ENCODE measurements at regions not wholly inside any gene's neighbourhood (a gene's known extent, or its start where the extent isn't known, plus 50 kb on each side); places are given as distances from the start of the nearest gene placed in this dataset.
"Not testable (repeated sequence)": the region's sequence is repeated elsewhere in the genome, so short reads cannot be mapped to it uniquely, and the experiment has no call there.

DNA sequence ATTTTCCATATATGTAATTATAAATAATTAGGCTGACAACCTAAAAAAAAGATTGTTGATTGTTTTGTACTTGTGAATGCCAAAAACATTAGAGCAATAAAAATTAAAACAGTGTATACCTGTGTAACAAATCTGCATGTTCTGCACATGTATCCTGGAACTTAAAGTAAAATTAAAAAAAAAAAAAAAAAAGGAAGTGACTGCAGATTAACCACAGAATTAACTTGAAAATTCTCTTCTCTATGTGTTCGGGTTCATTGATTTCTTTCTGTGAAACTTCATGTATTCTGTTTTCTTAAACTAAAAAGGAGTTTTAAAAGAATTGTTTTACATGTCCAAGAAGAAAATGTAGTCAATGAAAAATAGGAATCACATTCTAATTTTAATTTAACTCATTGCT, 95.7 kb downstream of the FASLG start:
- no peak for DNase-seq (ENCODE audit: low read depth)

DNA sequence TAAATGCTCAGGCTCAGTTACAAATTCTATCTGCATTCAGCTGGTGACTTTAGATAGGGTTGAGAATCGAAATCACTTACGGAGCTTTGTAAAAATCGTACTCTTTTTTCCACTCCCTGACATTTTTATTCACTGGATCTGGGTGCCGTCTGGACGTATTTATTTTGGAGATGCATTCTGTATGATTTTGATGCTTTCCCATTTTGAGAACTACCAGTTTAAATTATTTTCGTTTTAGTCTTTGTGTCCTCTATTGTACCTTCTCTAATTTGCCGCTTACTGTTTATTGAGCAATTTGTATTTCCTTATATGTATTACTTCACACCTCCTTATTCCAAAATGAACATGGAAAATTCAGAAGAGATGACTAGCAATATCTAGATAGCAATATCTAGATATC, 96.2 kb downstream of the FASLG start:
- DNase-seq (ENCODE audit: low read depth): no peak

DNA sequence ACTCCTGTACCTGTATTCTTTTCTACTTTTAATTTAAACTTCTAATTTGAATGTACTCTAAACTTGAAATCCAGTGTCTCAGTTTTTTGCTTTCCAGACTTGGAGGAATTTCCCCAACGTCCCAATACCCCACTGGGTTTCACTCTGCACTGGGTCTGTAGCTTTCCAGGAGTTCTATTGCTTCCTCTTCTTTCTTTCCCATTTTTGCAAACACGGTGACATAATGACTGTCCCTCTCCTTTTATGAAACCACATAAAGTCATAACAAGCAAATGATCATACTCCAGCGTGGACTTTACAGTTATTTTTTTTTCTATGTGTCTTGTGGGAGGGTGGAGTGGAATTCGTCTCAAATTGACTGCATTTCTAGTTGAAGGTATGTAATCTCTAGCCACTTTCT, 97.1 kb downstream of the FASLG start:
- DNase-seq (ENCODE audit: low read depth): no peak

DNA sequence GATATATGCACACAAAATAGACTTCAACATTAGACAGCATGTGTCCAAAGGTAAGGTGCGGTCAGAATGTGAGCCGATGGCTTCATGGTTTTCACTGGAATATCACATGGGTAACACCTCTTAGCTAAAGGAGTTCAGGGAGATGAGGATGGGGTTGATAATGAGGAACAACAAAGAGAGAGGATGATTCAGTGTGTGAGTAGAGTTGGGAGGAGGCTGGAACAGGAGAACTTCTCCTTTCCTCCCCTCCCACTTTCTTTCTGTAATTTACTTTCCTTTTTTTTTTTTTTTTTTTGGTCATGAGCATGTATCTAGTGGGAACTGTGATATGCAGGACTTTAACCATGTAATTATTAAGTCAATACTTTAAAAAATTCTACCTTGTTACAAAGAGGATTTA, 99.4 kb downstream of the FASLG start:
- DNase-seq (ENCODE audit: low read depth): no peak

DNA sequence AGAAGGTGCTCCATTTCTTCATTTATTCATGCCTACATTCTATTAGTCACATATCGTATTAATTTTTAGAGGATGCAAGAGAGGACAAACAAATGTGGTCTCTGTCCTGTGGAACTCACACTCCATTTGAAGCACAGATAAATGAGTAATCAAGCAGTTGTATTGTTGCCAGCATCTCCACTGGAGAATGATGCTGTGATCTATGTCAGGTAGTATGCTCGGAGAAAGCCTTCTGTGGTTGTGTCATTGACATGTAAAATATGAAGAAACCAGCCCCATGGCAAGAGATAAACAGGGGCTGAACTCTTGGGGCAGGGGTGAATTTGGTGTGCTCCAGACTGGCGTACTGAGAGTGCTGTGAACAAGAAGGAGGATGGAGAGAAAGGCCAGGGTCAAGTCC, 101.2 kb downstream of the FASLG start:
- no peak for DNase-seq (ENCODE audit: low read depth)

DNA sequence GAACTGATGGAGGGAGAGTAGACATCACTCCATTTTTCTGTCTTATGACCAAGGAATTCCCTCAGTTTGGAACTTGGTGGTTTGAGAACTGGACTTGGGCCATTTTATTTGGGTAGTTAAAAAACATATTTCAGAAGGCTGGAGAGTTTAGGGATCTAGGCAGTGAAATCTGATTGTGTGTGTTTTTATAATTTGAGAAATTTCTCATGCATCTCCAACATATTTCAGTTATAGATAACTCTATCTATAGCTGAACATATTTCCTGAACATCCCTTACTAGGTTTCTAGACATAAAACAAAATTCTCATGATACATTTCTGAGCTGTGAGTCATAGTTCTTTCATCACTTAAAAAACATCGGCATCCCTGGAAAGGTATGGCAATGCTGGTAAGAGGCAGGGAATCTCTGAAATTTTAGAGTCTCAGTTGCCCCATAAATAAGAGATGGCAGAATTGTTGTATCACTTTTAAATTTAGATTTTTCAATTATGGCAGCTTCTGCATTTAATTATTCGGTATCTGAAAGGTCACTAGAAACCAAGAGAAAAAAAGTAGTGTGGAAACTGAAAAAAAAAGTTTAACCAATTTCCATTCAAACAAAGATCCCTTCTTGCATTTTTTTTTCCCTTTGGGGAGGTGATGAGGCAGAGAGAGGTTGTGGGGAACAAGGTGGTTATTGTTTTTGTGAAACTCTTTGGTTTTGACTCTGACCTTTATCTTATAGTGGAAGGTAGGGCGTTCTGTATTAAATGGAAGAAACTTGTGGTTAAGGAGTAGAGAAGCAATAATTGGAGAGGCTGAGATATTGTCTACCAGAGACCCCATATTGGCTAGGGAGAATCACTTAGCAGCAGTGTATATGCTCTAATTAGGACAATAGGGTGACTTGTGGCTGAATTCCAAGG, 102.9 kb downstream of the FASLG start:
- DNase-seq (ENCODE audit: low read depth): no peak

DNA sequence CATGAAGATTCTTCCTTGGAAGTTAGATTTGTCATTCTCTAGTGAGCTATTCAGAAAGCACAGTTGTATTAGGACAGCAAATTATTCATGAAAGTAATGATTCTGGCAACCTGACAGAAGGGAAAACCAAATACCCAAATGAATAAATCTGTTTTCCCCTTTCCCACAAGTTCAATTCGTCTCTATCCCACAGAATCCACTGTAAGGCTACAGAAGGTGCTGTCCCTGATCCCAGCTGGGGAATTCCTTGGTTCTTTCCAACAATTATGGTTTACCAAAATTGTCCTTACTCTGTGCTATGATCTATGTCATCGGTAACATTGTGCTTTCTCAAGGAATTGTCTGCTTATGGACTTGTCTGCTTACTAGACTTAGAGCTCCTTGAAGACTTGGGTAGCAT, 104.2 kb downstream of the FASLG start:
- no peak for DNase-seq (ENCODE audit: low read depth)

DNA sequence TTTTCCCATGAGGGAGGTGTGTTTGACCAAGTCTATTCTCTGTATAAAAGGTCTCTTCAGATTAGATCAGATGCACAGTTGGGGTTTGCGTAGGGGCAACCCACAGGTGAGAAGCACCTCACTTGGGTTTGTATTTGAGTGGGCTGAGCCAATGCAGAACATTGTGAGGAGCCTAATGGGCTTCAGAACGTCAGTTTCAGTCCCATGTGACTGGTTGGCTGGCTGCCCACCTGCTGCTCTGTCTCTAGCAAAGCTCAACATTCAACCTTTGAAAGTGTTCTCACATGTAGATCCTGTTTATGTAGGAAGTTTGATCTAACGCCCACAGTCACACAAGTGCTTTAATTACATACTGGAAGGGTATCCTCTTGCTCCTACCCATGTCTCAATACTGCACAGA, 105.5 kb downstream of the FASLG start:
- DNase-seq (ENCODE audit: low read depth): no peak

DNA sequence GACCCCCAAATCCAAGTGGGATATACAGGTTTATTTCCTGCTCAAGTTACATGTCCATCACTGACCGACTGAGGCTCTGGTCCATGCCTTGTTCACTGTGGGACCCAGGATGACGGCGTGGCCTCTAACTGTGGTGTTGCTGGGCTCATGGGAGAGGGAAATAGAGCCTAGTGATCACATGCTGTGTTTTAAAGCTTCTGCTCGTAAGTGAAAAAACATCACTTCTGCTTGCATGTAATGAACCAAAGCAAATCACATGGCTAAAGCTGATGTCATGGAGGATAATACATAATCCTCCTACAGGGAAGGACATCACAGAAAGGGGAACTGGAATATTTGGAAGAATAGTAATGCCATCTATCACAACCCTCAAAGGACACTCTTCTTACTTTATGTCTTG, 107.6 kb downstream of the FASLG start:
- no peak for DNase-seq (ENCODE audit: low read depth)

DNA sequence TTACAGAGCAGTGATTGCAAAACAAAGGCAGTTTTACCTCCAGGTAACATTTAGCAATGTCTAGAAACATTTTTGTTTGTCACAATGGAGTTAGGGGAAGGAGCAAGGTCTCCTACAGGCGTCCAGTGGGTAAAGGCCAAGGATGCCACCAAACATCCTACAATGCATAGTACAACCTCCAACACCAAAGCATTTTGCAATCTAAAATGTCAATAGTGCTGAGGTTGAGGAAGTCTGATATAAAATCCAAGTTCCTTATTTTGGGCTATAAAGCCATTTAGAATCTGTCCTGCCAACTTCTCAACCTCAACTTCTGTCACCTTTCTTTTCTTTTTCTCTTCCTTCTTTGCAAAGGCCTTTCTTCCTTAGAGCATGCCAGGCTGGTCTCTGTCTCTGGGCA, 111.2 kb downstream of the FASLG start:
- DNase-seq (ENCODE audit: low read depth): no peak

DNA sequence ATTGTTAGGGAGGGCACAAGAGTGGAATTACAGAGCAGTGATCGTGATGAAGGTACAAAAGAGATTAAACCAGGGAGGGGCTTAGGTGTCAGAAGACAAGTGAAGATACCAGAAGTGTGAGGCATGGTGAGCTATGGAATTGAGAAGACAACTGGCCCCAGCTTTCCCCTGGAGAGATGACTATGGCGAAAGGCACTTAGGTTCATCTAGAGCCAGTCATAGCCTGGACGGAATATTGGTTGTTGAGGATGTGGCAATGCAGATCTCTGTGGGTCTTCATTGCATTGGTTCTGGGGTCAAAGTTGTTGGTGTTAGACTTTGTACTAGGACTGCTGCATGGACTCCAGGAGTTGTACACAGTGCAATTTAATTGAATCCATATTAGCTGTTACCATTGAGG, 115.7 kb downstream of the FASLG start:
- no peak for DNase-seq (ENCODE audit: low read depth)

DNA sequence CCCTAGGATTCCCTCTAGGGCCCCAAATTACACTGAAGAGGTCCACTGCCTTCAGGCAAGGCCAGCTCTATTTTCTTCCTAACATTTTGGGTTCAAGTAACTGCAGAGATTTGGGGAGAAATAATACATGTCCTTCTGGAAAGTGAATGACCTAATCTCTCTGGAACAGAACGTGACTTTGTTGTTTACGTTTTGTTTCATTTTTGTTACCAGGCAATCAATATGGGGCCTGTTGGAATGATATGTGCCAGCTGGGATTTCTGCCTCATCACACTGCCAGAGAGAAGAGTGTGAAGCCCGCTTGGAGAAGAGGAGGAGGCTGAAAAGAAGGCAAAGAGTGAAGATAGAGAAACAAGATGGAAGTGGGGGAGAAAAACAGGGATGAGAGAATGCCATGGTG, 116.7 kb downstream of the FASLG start:
- no peak for DNase-seq (ENCODE audit: low read depth)

DNA sequence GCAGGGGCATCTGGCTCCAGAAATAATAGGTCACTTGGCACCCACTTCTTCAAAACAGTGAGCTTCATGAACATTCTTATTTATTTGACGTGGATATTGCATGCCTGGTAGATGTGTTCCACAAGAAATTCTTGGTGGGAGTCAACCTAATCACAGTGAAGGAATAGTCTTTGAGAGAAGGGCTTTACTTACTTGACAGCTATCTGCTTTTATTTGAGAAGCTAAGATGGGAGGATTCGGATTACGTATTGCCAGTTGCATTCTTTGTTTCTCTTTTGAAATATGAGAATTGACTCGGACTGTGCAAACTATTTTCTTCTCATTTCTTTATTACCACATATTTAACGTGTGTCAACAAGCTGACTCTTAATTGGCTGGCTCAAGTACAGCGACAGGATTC, 117.2 kb downstream of the FASLG start:
- DNase-seq (ENCODE audit: low read depth): no peak

DNA sequence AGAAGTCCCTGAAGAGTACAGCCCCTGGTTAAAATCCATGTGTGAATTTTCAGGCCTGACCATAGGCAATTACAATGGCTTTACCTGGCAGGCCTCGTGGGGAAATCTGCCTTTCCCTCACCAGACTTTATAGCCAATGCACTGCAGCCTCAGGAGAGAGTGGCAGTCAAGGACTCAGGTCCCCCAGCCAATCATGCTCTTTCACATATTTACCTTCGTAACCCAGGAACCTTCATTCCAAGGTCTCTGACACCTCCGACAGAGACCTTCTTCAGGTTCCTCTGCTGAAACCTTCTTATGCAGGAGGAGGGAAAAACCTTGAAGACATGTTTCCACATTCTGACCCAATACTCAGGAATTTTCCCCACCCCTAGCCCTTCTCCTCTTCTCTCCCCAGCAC, 118.9 kb downstream of the FASLG start:
- no peak for DNase-seq (ENCODE audit: low read depth)

DNA sequence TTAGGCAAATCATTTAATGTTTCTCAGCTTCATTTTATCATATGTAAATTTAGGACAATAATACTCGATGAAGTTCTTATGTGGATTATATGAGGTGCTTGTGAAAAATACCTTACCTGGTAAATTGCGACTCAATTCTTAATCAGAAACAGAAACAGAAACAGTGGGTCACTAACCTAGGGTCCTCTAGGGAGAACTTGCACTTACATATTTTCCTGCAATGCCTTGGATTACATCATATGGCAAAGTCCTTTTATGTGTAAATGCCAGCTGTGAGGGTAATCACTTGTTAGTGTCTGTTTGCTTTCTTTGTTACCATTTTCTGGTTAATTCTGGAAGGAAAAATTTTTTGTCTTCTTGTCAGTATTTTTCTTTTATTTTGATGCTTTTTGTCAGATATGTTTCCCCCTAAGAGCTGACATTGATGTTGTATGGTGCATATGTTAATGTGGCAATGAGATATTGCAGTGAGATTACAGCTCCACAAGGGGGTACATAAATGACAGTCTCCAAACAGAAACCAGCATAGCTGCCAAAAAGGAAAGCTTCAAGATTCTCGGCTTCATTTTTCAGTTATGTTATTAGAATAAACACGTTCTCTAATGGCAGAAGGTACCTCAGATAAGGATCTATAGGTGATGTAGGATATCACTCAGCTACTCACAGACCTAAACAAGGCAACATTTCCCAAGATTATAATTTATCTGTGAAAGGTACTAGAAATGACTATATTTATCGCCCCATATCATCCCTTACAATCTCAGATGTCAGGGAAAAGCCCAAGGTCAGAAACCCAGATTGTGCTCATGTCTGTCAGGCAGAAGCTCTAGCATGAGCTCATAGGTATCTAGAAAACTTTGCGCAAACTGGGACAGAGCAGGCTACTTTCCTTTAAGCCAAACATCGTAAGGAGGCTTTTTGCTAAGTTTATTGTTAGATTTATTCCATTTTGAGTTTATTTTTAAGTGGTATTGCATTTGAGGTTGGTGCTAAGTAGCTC, 119.9 kb downstream of the FASLG start:
- no peak for DNase-seq (ENCODE audit: low read depth)

DNA sequence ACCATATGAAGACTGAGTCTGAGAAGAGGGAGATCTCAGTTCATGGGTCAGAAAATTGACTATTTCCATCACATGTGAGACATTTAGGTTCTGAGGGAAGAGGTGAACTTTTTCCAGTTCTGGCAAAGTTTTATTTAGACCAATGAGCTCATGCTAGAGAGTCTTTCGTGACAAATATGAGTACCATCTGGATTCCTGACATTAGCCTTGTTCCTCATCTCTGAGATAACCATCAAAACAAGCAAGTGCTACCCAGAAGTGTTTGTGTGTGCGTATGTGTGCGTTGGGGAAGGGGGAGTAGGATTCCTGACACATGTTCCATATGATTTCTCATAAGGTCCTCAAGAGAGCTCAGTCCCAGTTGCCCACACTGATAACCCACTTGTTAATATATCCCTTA, 120.6 kb downstream of the FASLG start:
- no peak for DNase-seq (ENCODE audit: low read depth)

DNA sequence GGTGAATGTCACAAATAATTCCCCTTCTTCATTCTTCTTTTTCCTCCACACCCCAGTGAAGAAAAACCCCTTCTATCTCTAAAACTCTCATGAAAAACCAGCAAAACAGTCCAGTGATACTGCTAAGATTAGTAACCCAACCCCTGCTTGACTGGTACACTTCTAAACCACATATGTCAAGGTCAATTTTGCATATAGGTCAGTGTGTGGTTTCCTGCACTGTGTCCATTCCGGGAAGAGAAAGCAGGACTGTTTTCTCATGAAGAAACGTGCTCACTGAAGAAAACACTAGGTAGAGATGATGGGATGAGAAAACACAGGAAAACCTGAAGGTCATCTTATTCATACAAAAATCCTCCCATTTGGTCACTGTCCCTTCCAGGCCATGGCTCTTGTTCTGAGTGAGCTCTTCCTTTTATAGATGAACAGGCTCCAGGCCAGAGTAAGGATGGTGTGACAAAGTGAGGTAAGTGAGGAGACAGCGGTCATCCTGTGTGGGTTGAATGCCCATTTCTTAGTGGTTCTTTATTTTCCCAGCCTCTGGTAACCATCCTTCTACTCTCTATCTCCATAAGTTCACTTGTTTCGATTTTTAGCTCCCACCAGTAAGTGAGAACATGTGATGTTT, 122.7 kb downstream of the FASLG start:
- DNase-seq (ENCODE audit: low read depth): no peak

DNA sequence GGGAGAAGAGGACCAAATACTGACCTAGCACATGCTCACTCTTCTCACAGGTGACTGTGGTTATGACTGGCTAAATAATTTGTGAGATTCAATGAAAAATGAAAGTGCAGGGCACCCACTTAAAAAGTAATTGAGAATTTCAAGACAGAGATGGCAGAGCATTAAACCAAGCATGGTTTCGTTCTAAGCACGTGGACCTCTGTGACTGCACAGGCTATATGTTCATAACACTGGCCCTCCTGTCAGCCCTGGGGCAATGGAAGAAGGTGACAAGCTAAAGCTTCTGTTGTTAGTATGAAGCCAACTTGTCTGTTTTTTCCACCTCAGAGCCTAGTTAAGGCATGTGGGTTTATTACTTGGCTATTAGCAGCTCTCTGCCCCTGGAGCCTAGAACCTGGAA, 130.9 kb downstream of the FASLG start:
- DNase-seq (ENCODE audit: low read depth): no peak

DNA sequence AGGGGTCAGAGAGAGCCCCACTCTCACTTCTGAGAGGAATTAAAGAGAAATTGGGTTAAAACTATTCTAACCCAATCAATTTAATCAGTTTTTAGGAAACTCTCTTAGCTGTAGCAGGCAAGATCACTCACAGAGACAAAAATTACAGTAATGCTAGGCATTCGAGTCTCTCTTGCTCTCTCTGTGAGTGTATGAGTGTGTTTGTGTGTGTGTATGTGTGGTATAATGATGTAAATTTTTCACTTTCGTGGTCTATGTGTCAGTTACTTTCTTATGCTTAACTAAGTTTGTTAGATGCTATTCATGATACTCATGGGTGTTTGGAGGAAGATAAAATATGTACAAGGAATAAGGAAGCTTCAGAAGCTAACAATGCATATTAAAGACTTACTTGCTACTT, 131.3 kb downstream of the FASLG start:
- no peak for DNase-seq (ENCODE audit: low read depth)

DNA sequence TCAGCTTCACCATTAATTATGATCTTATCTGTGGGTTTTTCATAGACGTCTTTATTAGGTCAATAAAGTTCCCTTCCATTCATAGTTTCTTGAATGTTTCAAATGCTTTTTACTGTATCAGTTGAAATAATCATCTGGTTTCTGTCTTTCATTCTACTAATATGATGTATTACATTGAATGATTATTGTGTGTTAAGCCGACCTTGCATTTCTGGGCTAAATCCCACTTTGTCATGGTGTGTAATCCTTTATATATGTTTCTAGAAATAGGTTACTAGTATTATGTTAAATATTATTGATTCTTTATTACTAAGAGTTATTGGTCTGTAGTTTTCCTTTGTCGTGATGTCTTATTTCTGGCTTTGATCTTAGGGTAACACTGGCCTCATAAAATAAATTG, 134.9 kb downstream of the FASLG start:
- DNase-seq (ENCODE audit: low read depth): no peak

DNA sequence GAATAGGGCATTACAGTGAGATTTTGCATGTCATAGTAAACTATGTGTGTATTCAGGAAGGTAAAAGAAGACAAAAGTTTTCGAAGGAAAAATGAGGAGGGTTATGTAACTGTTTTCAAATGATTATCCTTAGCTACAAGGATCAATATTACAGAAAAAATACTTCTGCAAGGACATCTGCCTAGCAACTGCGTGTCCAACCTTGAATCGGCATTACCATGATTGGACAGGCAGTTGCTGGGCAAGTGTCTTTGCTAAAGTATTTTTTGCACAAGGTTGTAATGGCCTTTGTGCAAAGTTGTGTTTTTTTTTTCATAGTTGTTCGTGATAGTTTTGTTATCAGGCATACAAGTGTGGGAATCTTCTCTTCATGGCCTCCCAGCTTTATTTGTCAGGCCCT, 136.8 kb downstream of the FASLG start:
- no peak for DNase-seq (ENCODE audit: low read depth)

DNA sequence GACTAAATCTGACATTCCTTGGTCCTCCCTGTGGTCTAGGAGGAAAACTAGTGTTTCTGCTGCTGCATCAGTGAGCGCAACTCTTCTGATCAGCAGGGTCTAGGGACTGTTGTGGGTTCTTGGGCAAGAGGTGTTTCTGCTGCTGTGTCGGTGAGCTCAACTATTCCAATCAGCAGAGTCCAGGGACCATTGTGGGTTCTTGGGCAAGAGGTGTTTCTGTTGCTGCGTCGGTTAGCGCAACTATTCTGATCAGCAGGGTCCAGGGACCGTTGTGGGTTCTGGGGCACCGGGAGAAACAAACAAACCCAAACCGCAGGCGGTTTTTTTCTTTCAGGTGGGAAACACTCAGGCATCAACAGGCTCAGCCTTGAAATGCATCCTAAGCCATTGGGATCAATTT, 140.9 kb downstream of the FASLG start:
- DNase-seq (ENCODE audit: low read depth): not testable (repeated sequence)
